GM12892 (cell line): ENCODE measurements at regions not wholly inside any gene's neighbourhood (a gene's known extent, or its start where the extent isn't known, plus 50 kb on each side); places are given as distances from the start of the nearest gene placed in this dataset.

Experiments
- POLR2A ChIP-seq: IDR thresholded peaks from 2 replicates; pipeline ENCODE4 v1.6.1; 2011; ENCODE audit warnings: low read depth, low read length, control low read depth
- POLR2AphosphoS5 ChIP-seq: IDR thresholded peaks from 2 replicates; pipeline ENCODE4 v1.6.1; 2011; ENCODE audit warnings: low read depth, low read length, control low read depth
- TAF1 ChIP-seq: IDR thresholded peaks from 2 replicates; pipeline ENCODE4 v1.6.1; 2011; ENCODE audit warnings: low read depth, mild to moderate bottlenecking, control low read depth, low read length, borderline replicate concordance

DNA sequence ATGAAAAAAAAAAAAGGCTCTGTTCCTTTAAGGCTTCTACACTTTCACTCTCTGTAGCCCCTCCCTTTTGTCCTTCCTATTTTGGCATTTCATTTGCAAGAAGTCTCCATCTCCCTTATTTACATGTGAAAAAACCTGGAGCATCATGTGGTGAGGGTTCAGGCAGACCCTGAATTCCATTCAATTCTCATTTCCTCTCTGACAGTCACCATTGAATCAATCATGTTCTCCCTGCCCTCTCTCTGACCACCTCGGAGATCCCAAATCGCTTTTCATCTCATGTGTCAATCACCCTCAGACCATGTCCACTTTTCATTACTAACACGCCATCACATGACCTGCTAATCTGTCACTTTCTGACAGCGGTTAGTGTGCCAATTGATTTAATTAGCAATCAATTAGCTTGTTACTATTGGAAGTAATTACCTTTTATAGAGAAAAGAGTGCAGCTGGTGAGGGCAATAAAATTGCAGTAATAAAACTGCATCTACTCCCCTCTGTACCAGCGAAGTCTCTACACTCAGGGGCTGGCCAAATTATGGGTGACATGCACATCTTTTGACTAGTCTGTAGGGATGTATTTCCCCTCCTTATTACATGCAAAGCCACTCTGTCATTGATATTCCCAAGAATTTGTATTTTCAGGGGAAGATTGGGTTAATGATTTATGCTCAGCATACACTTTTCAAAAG is 317.4 kb downstream of the EN1 start:
- no peak for TF ChIP-seq POLR2AphosphoS5
- TF ChIP-seq TAF1, result no peak
- TF ChIP-seq POLR2A, result no peak
